Erythroblast (primary cell): ENCODE measurements at regions not wholly inside any gene's neighbourhood (a gene's known extent, or its start where the extent isn't known, plus 50 kb on each side); places are given as distances from the start of the nearest gene placed in this dataset.

Source experiments
- GATA1 ChIP-seq: IDR thresholded peaks from 2 replicates; pipeline ENCODE4 v1.6.1; 2011; ENCODE audit warnings: low read depth, mild to moderate bottlenecking, control low read depth, low read length, moderate library complexity
- POLR2A ChIP-seq: IDR thresholded peaks from 2 replicates; pipeline ENCODE4 v1.6.1; 2011; ENCODE audit warnings: mild to moderate bottlenecking, low read length

GRCh38 chr22:25364736-25365241 lies 145.3 kb downstream of the CRYBB2 start:
- TF ChIP-seq POLR2A (no peak), GATA1 (no peak)
